H9 (cell line): ENCODE measurements at regions not wholly inside any gene's neighbourhood (a gene's known extent, or its start where the extent isn't known, plus 50 kb on each side); places are given as distances from the start of the nearest gene placed in this dataset.
A peak's percentile ranks its signal among the peaks of the same experiment; 100 is the strongest.

Experiments used
- DNase-seq: peaks from one replicate; pipeline ENCODE4 v3.0.0-alpha.2; 2017
- H2AFZ ChIP-seq: one replicate; pipeline ENCODE4 v1.6.1; 2013; ENCODE audit warnings: mild to moderate bottlenecking, low read length, control low read depth, moderate library complexity
- H2AK5ac ChIP-seq: 2 replicates; pipeline ENCODE4 v1.6.1; 2013; ENCODE audit warnings: low read length, control low read depth, mixed read lengths; ENCODE audit not compliant: insufficient read length
- H2BK120ac ChIP-seq: one replicate; pipeline ENCODE4 v1.6.1; 2013; ENCODE audit warnings: low read depth, mild to moderate bottlenecking, low read length, control low read depth, inconsistent platforms; ENCODE audit not compliant: poor library complexity, severe bottlenecking
- H2BK12ac ChIP-seq: 2 replicates; pipeline ENCODE4 v1.6.1; 2013; ENCODE audit warnings: low read length, control low read depth, mixed read lengths, low read depth; ENCODE audit not compliant: insufficient read length
- H2BK15ac ChIP-seq: 2 replicates; pipeline ENCODE4 v1.6.1; 2013; ENCODE audit warnings: low read depth, low read length, control low read depth
- H2BK20ac ChIP-seq: one replicate; pipeline ENCODE4 v1.6.1; 2013; ENCODE audit warnings: low read depth, mild to moderate bottlenecking, low read length, control low read depth, inconsistent platforms; ENCODE audit not compliant: poor library complexity, severe bottlenecking
- H2BK5ac ChIP-seq: 2 replicates; pipeline ENCODE4 v1.6.1; 2013; ENCODE audit warnings: low read length, control low read depth, mixed read lengths; ENCODE audit not compliant: insufficient read length
- H3K14ac ChIP-seq: 2 replicates; pipeline ENCODE4 v1.6.1; 2013; ENCODE audit warnings: low read length, control low read depth; ENCODE audit not compliant: insufficient read depth
- H3K18ac ChIP-seq: 2 replicates; pipeline ENCODE4 v1.6.1; 2013; ENCODE audit warnings: low read depth, mild to moderate bottlenecking, mixed read lengths, low read length, control low read depth; ENCODE audit not compliant: insufficient read length
- H3K23ac ChIP-seq: 2 replicates; pipeline ENCODE4 v1.6.1; 2013; ENCODE audit warnings: low read length, control low read depth, mixed read lengths, low read depth; ENCODE audit not compliant: insufficient read length
- H3K23me2 ChIP-seq: 2 replicates; pipeline ENCODE4 v1.6.1; 2013; ENCODE audit warnings: low read depth, mild to moderate bottlenecking, mixed read lengths, low read length, control low read depth; ENCODE audit not compliant: insufficient read length, poor library complexity, severe bottlenecking
- H3K27ac ChIP-seq: 2 replicates; pipeline ENCODE4 v1.5.1; 2013; ENCODE audit warnings: low read length, control low read depth, mixed read lengths, low read depth; ENCODE audit not compliant: insufficient read length
- H3K27me3 ChIP-seq: 2 replicates; pipeline ENCODE4 v1.6.1; 2013; ENCODE audit warnings: low read length, control low read depth, inconsistent platforms; ENCODE audit not compliant: insufficient read depth
- H3K4ac ChIP-seq: 2 replicates; pipeline ENCODE4 v1.6.1; 2013; ENCODE audit warnings: low read depth, mild to moderate bottlenecking, control low read depth, inconsistent platforms, low read length, moderate library complexity
- H3K4me1 ChIP-seq: 2 replicates; pipeline ENCODE4 v1.6.1; 2013; ENCODE audit warnings: low read length, control low read depth, inconsistent platforms; ENCODE audit not compliant: insufficient read depth
- H3K4me2 ChIP-seq: 2 replicates; pipeline ENCODE4 v1.6.1; 2013; ENCODE audit warnings: low read length, control low read depth, mixed read lengths; ENCODE audit not compliant: insufficient read length, insufficient read depth
- H3K56ac ChIP-seq: 2 replicates; pipeline ENCODE4 v1.6.1; 2013; ENCODE audit warnings: low read depth, mild to moderate bottlenecking, mixed read lengths, low read length, control low read depth; ENCODE audit not compliant: insufficient read length
- H3K79me1 ChIP-seq: 2 replicates; pipeline ENCODE4 v1.6.1; 2013; ENCODE audit warnings: low read depth, mild to moderate bottlenecking, moderate library complexity, low read length, control low read depth, inconsistent platforms; ENCODE audit not compliant: insufficient read depth, poor library complexity, severe bottlenecking
- H3K79me2 ChIP-seq: 2 replicates; pipeline ENCODE4 v1.6.1; 2013; ENCODE audit warnings: low read length, control low read depth, inconsistent platforms; ENCODE audit not compliant: insufficient read depth
- H3K9ac ChIP-seq: 2 replicates; pipeline ENCODE4 v1.6.1; 2013; ENCODE audit warnings: low read length, control low read depth, mixed read lengths; ENCODE audit not compliant: insufficient read length; ENCODE audit errors: extremely low read depth
- H3K9me3 ChIP-seq: one replicate; pipeline ENCODE4 v1.6.1; 2013; ENCODE audit warnings: low read depth, low read length, inconsistent platforms; ENCODE audit not compliant: control insufficient read depth
- H3T11ph ChIP-seq: one replicate; pipeline ENCODE4 v1.6.1; 2013; ENCODE audit warnings: mild to moderate bottlenecking, low read length, control low read depth, inconsistent platforms
- H4K20me1 ChIP-seq: one replicate; pipeline ENCODE4 v1.6.1; 2013; ENCODE audit not compliant: control insufficient read depth, insufficient read length, insufficient read depth
- H4K5ac ChIP-seq: 2 replicates; pipeline ENCODE4 v1.6.1; 2013; ENCODE audit warnings: low read depth, mild to moderate bottlenecking, mixed read lengths, low read length, control low read depth; ENCODE audit not compliant: insufficient read length
- H4K8ac ChIP-seq: replicated peaks from 2 replicates; pipeline ENCODE4 v1.6.1; 2013; ENCODE audit warnings: low read length, control low read depth, mixed read lengths, low read depth; ENCODE audit not compliant: insufficient read length
- H4K91ac ChIP-seq: 2 replicates; pipeline ENCODE4 v1.6.1; 2013; ENCODE audit warnings: low read depth, mild to moderate bottlenecking, moderate library complexity, mixed read lengths, low read length, control low read depth; ENCODE audit not compliant: insufficient read length
- H3K27ac Mint-ChIP-seq, 3 experiments: 2 replicates in 2 of 3; 3 replicates in 1 of 3; pipeline ENCODE4 v1.8.0; 2020 to 2021; ENCODE audit warnings: mixed read lengths in 3 of 3, mild to moderate bottlenecking in 1 of 3, moderate library complexity in 1 of 3
- H3K27me3 Mint-ChIP-seq: 2 replicates; pipeline ENCODE4 v1.8.0; 2021; ENCODE audit warnings: low read depth, mild to moderate bottlenecking, moderate library complexity, mixed read lengths
- H3K36me3 Mint-ChIP-seq, 3 experiments: 2 replicates in 2 of 3; 3 replicates in 1 of 3; pipeline ENCODE4 v1.8.0; 2020 to 2021; ENCODE audit warnings: low read depth in 3 of 3, mixed read lengths in 3 of 3; ENCODE audit not compliant: insufficient read depth in 1 of 3
- H3K4me1 Mint-ChIP-seq, 2 experiments: 2 replicates each; pipeline ENCODE4 v1.8.0; 2020; ENCODE audit warnings: mixed read lengths in 2 of 2
- H3K4me3 Mint-ChIP-seq, 2 experiments: 2 replicates in 1 of 2; 3 replicates in 1 of 2; pipeline ENCODE4 v1.8.0; 2020 to 2021; ENCODE audit warnings: mild to moderate bottlenecking in 2 of 2, mixed read lengths in 2 of 2, moderate library complexity in 1 of 2
- H3K9me3 Mint-ChIP-seq, 2 experiments: 2 replicates in 1 of 2; 3 replicates in 1 of 2; pipeline ENCODE4 v1.8.0; 2020; ENCODE audit warnings: mild to moderate bottlenecking in 2 of 2, mixed read lengths in 2 of 2, moderate library complexity in 1 of 2
- WGBS: extraction: QIAGEN DNeasy Blood & Tissue Kit; methylation state at CpG from one replicate; pipeline ENCODE4 v1.1.7; 2013; ENCODE audit warnings: missing lambda C conversion rate, low lambda C conversion rate, mixed read lengths; ENCODE audit not compliant: insufficient read length; ENCODE audit errors: extremely low coverage; 5-methylcytosine and 5-hydroxymethylcytosine counted together
- TF ChIP-seq, protein P1 (sequence below): fragments of 200-600 bp; sonication (generic); conservative IDR thresholded peaks from 3 replicates; pipeline ENCODE4 v1.8.0; 2021; ENCODE audit warnings: antibody characterized with exemption, mild to moderate bottlenecking

DNA sequence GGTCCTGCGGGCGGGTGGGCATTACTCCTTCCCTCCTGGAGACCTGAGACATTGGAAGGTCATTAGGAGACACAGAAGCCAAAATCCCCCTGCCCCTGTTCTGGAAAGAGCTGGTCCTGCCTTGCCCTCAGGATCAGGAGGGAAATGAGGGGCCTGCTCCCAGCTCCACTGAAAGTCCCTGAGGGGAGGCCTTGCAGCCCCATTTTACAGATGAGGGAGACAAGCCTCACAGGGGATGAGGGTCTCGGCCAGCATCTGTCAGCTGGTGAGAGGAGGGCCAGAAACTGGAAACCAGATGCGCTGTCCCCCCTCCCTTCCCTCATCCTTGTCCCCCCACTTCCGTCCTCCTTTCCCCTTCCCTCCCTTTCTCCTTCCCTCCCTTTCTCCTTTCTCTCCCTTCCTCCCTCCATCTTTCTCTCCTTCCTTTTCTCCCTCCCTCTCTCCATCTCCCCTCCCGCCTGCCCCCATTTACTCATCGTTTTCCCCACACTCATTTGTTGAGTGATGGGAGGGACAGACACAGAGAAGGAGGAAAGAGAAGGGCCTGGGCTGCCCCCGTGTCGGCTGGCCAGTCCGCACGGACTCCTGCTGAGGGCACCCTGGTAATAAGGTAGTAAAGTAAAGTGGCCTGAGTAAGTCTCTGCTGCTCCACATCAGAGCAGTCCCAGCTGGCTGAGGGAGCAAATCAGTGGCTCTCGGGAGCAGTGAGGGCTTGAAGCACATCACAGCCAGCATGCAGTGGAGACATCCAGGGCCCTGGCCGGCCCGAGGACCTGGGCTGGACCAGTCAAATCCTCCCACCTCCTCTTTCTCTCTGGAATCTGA is 112.4 kb upstream of the ALDH1A3 start:
- Mint-ChIP-seq H3K4me3 (no peak overlapping the region), H3K9me3 (no peaks in the 10 kb centered on the region), H3K27ac (peak overlapping the region in 1 of 3 experiments; percentile 74; a peak in 1 of 7 replicates), H3K27me3 (peaks cover 2% of the 10 kb centered on the region), H3K36me3 (no peaks in the 10 kb centered on the region), H3K4me1 (peaks cover 17 to 28% of the 10 kb centered on the region in 2 experiments)
- H3K27ac ChIP-seq = no peak overlapping the region
- WGBS = 100% methylated on average over 1 of the region's 14 CpGs
- peaks cover under 1% of the 10 kb centered on the region; the same call in 1 of the 2 replicates for H3K4me1 ChIP-seq
- H2BK120ac ChIP-seq = no peak overlapping the region
- no peak overlapping the region for H2AFZ ChIP-seq
- no peaks in the 10 kb centered on the region for H3K9me3 ChIP-seq
- TF ChIP-seq, protein P1, sequence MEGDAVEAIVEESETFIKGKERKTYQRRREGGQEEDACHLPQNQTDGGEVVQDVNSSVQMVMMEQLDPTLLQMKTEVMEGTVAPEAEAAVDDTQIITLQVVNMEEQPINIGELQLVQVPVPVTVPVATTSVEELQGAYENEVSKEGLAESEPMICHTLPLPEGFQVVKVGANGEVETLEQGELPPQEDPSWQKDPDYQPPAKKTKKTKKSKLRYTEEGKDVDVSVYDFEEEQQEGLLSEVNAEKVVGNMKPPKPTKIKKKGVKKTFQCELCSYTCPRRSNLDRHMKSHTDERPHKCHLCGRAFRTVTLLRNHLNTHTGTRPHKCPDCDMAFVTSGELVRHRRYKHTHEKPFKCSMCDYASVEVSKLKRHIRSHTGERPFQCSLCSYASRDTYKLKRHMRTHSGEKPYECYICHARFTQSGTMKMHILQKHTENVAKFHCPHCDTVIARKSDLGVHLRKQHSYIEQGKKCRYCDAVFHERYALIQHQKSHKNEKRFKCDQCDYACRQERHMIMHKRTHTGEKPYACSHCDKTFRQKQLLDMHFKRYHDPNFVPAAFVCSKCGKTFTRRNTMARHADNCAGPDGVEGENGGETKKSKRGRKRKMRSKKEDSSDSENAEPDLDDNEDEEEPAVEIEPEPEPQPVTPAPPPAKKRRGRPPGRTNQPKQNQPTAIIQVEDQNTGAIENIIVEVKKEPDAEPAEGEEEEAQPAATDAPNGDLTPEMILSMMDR = no peak
- H3K9ac ChIP-seq = no peak overlapping the region
- no peak overlapping the region for H3T11ph ChIP-seq
- no peaks in the 10 kb centered on the region for H3K27me3 ChIP-seq
- no peak overlapping the region for H3K4ac ChIP-seq
- no peak overlapping the region for H3K18ac ChIP-seq
- H2BK15ac ChIP-seq = no peak overlapping the region
- no peak for DNase-seq
- no peak overlapping the region for H2AK5ac ChIP-seq
- H4K20me1 ChIP-seq = no peaks in the 10 kb centered on the region
- H4K8ac ChIP-seq = no peak overlapping the region
- no peak overlapping the region for H3K56ac ChIP-seq
- H2BK12ac ChIP-seq = no peak overlapping the region
- H3K79me2 ChIP-seq = no peaks in the 10 kb centered on the region
- no peak overlapping the region for H3K23ac ChIP-seq
- no peak overlapping the region for H3K4me2 ChIP-seq
- no peak overlapping the region for H3K14ac ChIP-seq
- H2BK20ac ChIP-seq = no peak overlapping the region
- no peak overlapping the region for H4K91ac ChIP-seq
- no peaks in the 10 kb centered on the region for H3K79me1 ChIP-seq
- no peak overlapping the region for H2BK5ac ChIP-seq
- H4K5ac ChIP-seq = no peak overlapping the region
- H3K23me2 ChIP-seq = no peaks in the 10 kb centered on the region
